H1 (cell line): ENCODE measurements at regions not wholly inside any gene's neighbourhood (a gene's known extent, or its start where the extent isn't known, plus 50 kb on each side); places are given as distances from the start of the nearest gene placed in this dataset.

ENCODE experiments used
- CTCF ChIA-PET: fragments of 300-600 bp; sonication (Branson Sonifier 250); formaldehyde crosslinking; loops from one replicate; lab custom pipeline; 2021; ENCODE audit not compliant: partially characterized antibody; lab: Charles Lee
- POLR2A ChIA-PET: fragments of 300-600 bp; sonication (Branson Sonifier 250); formaldehyde crosslinking; loops from one replicate; lab custom pipeline; 2021; ENCODE audit warnings: inconsistent platforms; ENCODE audit not compliant: partially characterized antibody; lab: Charles Lee
- DNase-seq, 2 experiments: peaks; one replicate each; pipeline versions ENCODE4 v3.0.0 to v3.0.0-alpha.2; 2010 to 2022; ENCODE audit warnings: low spot score in 2 of 2, low read depth in 1 of 2, mixed read lengths in 1 of 2
- FAIRE-seq: peaks from 2 replicates; lab custom pipeline; 2011; peaks lifted over from hg19 to GRCh38; lab: Jason Lieb, UNC
- H2AFZ ChIP-seq: 2 replicates; pipeline ENCODE4 v1.8.1; 2012; ENCODE audit warnings: low read length, inconsistent platforms
- H2AK5ac ChIP-seq: 2 replicates; pipeline ENCODE4 v1.6.1; 2013; ENCODE audit warnings: low read depth, low read length
- H2BK120ac ChIP-seq: replicated peaks from 2 replicates; pipeline ENCODE3; 2013; ENCODE audit warnings: low read depth, low read length, inconsistent platforms
- H2BK12ac ChIP-seq: 2 replicates; pipeline ENCODE4 v1.6.1; 2013; ENCODE audit warnings: low read depth, low read length
- H2BK15ac ChIP-seq: 2 replicates; pipeline ENCODE4 v1.6.1; 2013; ENCODE audit warnings: low read length
- H2BK20ac ChIP-seq: 2 replicates; pipeline ENCODE4 v1.6.1; 2013; ENCODE audit warnings: low read length
- H2BK5ac ChIP-seq: 2 replicates; pipeline ENCODE4 v1.6.1; 2013; ENCODE audit warnings: low read depth, low read length
- H3K14ac ChIP-seq: 2 replicates; pipeline ENCODE4 v1.6.1; 2013; ENCODE audit warnings: inconsistent platforms; ENCODE audit not compliant: insufficient read length
- H3K18ac ChIP-seq: 2 replicates; pipeline ENCODE4 v1.6.1; 2013; ENCODE audit warnings: low read length; ENCODE audit errors: extremely low read depth
- H3K23ac ChIP-seq: 2 replicates; pipeline ENCODE4 v1.6.1; 2013; ENCODE audit warnings: inconsistent platforms; ENCODE audit not compliant: insufficient read length
- H3K23me2 ChIP-seq: 2 replicates; pipeline ENCODE4 v1.6.1; 2013; ENCODE audit warnings: low read depth, low read length
- H3K27ac ChIP-seq: 2 replicates; pipeline ENCODE4 v1.6.1; 2011; ENCODE audit warnings: low read depth, low read length, inconsistent platforms
- H3K27me3 ChIP-seq, 4 experiments: replicated peaks in 1 of 4; 1 replicate in 1 of 4; 2 replicates in 3 of 4; pipeline versions ENCODE4 v1.6.1 to v1.8.1; 2011 to 2013; ENCODE audit warnings: low read length in 3 of 4, mild to moderate bottlenecking in 3 of 4, inconsistent platforms in 2 of 4, mixed read lengths in 2 of 4, moderate library complexity in 1 of 4; ENCODE audit not compliant: control insufficient read depth in 3 of 4, insufficient read depth in 3 of 4; ENCODE audit errors: extremely low read depth in 1 of 4
- H3K36me3 ChIP-seq, 4 experiments: 2 replicates each; pipeline versions ENCODE4 v1.6.1 to v1.8.1; 2011 to 2013; ENCODE audit warnings: mild to moderate bottlenecking in 4 of 4, low read length in 3 of 4, moderate library complexity in 2 of 4, control low read depth in 1 of 4, inconsistent platforms in 1 of 4; ENCODE audit not compliant: insufficient read depth in 4 of 4, control insufficient read depth in 2 of 4
- H3K4ac ChIP-seq: replicated peaks from 2 replicates; pipeline ENCODE3; 2013; ENCODE audit warnings: low read length, low read depth, mixed read lengths, inconsistent platforms; ENCODE audit not compliant: insufficient read length
- H3K4me1 ChIP-seq, 4 experiments: replicated peaks in 1 of 4; 1 replicate in 1 of 4; 2 replicates in 3 of 4; pipeline versions ENCODE4 v1.6.1 to v1.8.1; 2011 to 2013; ENCODE audit warnings: low read length in 3 of 4, inconsistent platforms in 2 of 4, mixed read lengths in 1 of 4; ENCODE audit not compliant: insufficient read depth in 4 of 4, control insufficient read depth in 3 of 4
- H3K4me2 ChIP-seq, 2 experiments: 2 replicates each; pipeline versions ENCODE4 v1.6.1 to v1.8.1; 2011 to 2013; ENCODE audit warnings: low read depth in 2 of 2, low read length in 2 of 2, control low read depth in 1 of 2, inconsistent platforms in 1 of 2, mild to moderate bottlenecking in 1 of 2; ENCODE audit not compliant: insufficient read depth in 1 of 2
- H3K4me3 ChIP-seq, 4 experiments: fragments of 200-600, 300-600 bp in 1 of 4; sonication (generic), shearing (Covaris generic), sonication (Bioruptor Twin) in 1 of 4; 2 replicates each; pipeline versions ENCODE4 v1.5.1 to v1.8.1; 2011 to 2016; ENCODE audit warnings: low read length in 4 of 4, low read depth in 3 of 4, control low read depth in 2 of 4, inconsistent platforms in 2 of 4, mild to moderate bottlenecking in 2 of 4, mixed read lengths in 1 of 4, moderate library complexity in 1 of 4; ENCODE audit not compliant: insufficient read depth in 2 of 4; ENCODE audit errors: extremely low read depth in 1 of 4
- H3K56ac ChIP-seq: replicated peaks from 2 replicates; pipeline ENCODE3; 2013; ENCODE audit warnings: low read depth, mild to moderate bottlenecking, mixed read lengths, low read length, inconsistent platforms; ENCODE audit not compliant: insufficient read length
- H3K79me1 ChIP-seq: 2 replicates; pipeline ENCODE4 v1.6.1; 2013; ENCODE audit warnings: low read depth, low read length, control low read depth
- H3K79me2 ChIP-seq, 2 experiments: 2 replicates each; pipeline versions ENCODE4 v1.6.1 to v1.8.1; 2012 to 2013; ENCODE audit warnings: low read length in 2 of 2, mild to moderate bottlenecking in 2 of 2, inconsistent platforms in 1 of 2; ENCODE audit not compliant: insufficient read depth in 2 of 2, control insufficient read depth in 1 of 2
- H3K9ac ChIP-seq, 4 experiments: replicated peaks in 1 of 4; 1 replicate in 1 of 4; 2 replicates in 3 of 4; pipeline versions ENCODE4 v1.6.1 to v1.8.1; 2011 to 2013; ENCODE audit warnings: low read depth in 3 of 4, low read length in 3 of 4, control low read depth in 2 of 4, mild to moderate bottlenecking in 2 of 4, moderate library complexity in 2 of 4, inconsistent platforms in 1 of 4; ENCODE audit errors: extremely low read depth in 1 of 4
- H3K9me3 ChIP-seq, 2 experiments: 2 replicates each; pipeline versions ENCODE4 v1.6.1 to v1.8.1; 2012 to 2013; ENCODE audit warnings: mild to moderate bottlenecking in 2 of 2, moderate library complexity in 2 of 2, control low read depth in 1 of 2, inconsistent platforms in 1 of 2, low read depth in 1 of 2, low read length in 1 of 2, mixed read lengths in 1 of 2; ENCODE audit not compliant: insufficient read depth in 2 of 2
- H4K20me1 ChIP-seq, 2 experiments: replicated peaks in 1 of 2; 2 replicates each; pipeline versions ENCODE3 to v1.8.1; 2011 to 2013; ENCODE audit warnings: inconsistent platforms in 2 of 2, low read length in 2 of 2, mild to moderate bottlenecking in 1 of 2; ENCODE audit not compliant: insufficient read depth in 2 of 2, control insufficient read depth in 1 of 2
- H4K5ac ChIP-seq: 2 replicates; pipeline ENCODE4 v1.6.1; 2013; ENCODE audit warnings: low read length, low read depth, mixed read lengths, inconsistent platforms; ENCODE audit not compliant: insufficient read length
- H4K8ac ChIP-seq: 2 replicates; pipeline ENCODE4 v1.8.0; 2013; ENCODE audit warnings: mild to moderate bottlenecking, moderate library complexity, low read length, inconsistent platforms; ENCODE audit not compliant: insufficient read depth; ENCODE audit errors: extremely low read depth
- H4K91ac ChIP-seq: replicated peaks from 2 replicates; pipeline ENCODE3; 2013; ENCODE audit warnings: low read length, mixed read lengths, inconsistent platforms; ENCODE audit not compliant: insufficient read length
- ATF3 ChIP-seq: IDR thresholded peaks from 2 replicates; pipeline ENCODE4 v1.6.1; 2011; ENCODE audit warnings: low read depth, mild to moderate bottlenecking, low read length; ENCODE audit not compliant: insufficient read depth
- BACH1 ChIP-seq: IDR thresholded peaks from 2 replicates; pipeline ENCODE4 v1.6.1; 2012; ENCODE audit warnings: low read length, improper control_type of control experiment
- BCL11A ChIP-seq, 2 experiments: IDR thresholded peaks; one replicate each; pipeline ENCODE4 v1.6.1; 2011; ENCODE audit warnings: low read depth in 2 of 2, low read length in 2 of 2, mild to moderate bottlenecking in 2 of 2
- CBX5 ChIP-seq: fragments of 300-800, 300-1000 bp; sonication (generic); IDR thresholded peaks from 2 replicates; pipeline ENCODE4 v1.7.1; 2016; ENCODE audit warnings: antibody characterized with exemption, low read length, low read depth
- CHD2 ChIP-seq: IDR thresholded peaks from 2 replicates; pipeline ENCODE4 v1.6.1; 2012; ENCODE audit warnings: low read length, improper control_type of control experiment
- EP300 ChIP-seq, 2 experiments: IDR thresholded peaks; 1 replicate in 1 of 2; 2 replicates in 1 of 2; pipeline ENCODE4 v1.6.1; 2011 to 2012; ENCODE audit warnings: low read depth in 2 of 2, low read length in 2 of 2, mild to moderate bottlenecking in 2 of 2, borderline replicate concordance in 1 of 2, inconsistent platforms in 1 of 2, moderate library complexity in 1 of 2
- GTF2F1 ChIP-seq: IDR thresholded peaks from 2 replicates; pipeline ENCODE4 v1.6.1; 2012; ENCODE audit warnings: low read depth, low read length, improper control_type of control experiment, borderline replicate concordance
- JUN ChIP-seq: IDR thresholded peaks from 2 replicates; pipeline ENCODE4 v1.6.1; 2011; ENCODE audit warnings: low read depth, mild to moderate bottlenecking, improper control_type of control experiment, low read length
- POU5F1 ChIP-seq: IDR thresholded peaks from 2 replicates; pipeline ENCODE4 v1.6.1; 2011; ENCODE audit warnings: low read depth, mild to moderate bottlenecking, low read length, moderate library complexity
- RAD21 ChIP-seq, 2 experiments: IDR thresholded peaks in 1 of 2; conservative IDR thresholded peaks in 1 of 2; 2 replicates each; pipeline ENCODE4 v1.6.1; 2011; ENCODE audit warnings: low read depth in 2 of 2, low read length in 2 of 2, improper control_type of control experiment in 1 of 2, inconsistent platforms in 1 of 2, mild to moderate bottlenecking in 1 of 2, moderate library complexity in 1 of 2
- SIRT6 ChIP-seq: IDR thresholded peaks from one replicate; pipeline ENCODE4 v1.7.1; 2012; ENCODE audit warnings: low read length, inconsistent platforms
- SIX5 ChIP-seq: IDR thresholded peaks from 2 replicates; pipeline ENCODE4 v1.6.1; 2011; ENCODE audit warnings: mild to moderate bottlenecking, low read depth, low read length
- SP1 ChIP-seq: IDR thresholded peaks from 2 replicates; pipeline ENCODE4 v1.6.1; 2011; ENCODE audit warnings: low read depth, low read length
- SP2 ChIP-seq: IDR thresholded peaks from 2 replicates; pipeline ENCODE4 v1.6.1; 2012; ENCODE audit warnings: mild to moderate bottlenecking, low read length, inconsistent platforms
- SP4 ChIP-seq: IDR thresholded peaks from 2 replicates; pipeline ENCODE4 v1.6.1; 2012; ENCODE audit warnings: low read length, inconsistent platforms
- SRF ChIP-seq: IDR thresholded peaks from 2 replicates; pipeline ENCODE4 v1.6.1; 2011; ENCODE audit warnings: mild to moderate bottlenecking, low read depth, low read length, moderate library complexity
- WGBS, 2 experiments: shearing (Covaris generic) in 1 of 2; methylation state at CpG; one replicate each; pipeline versions ENCODE4 v1.1.6 to v1.1.7; 2013 to 2015; ENCODE audit warnings: low lambda C conversion rate in 2 of 2, mixed read lengths in 2 of 2, inconsistent platforms in 1 of 2, low coverage in 1 of 2, missing lambda C conversion rate in 1 of 2; ENCODE audit not compliant: insufficient replicate concordance in 2 of 2, insufficient coverage in 1 of 2, insufficient read length in 1 of 2; ENCODE audit errors: extremely low coverage in 1 of 2, missing lambda C conversion rate in 1 of 2; 5-methylcytosine and 5-hydroxymethylcytosine counted together

DNA sequence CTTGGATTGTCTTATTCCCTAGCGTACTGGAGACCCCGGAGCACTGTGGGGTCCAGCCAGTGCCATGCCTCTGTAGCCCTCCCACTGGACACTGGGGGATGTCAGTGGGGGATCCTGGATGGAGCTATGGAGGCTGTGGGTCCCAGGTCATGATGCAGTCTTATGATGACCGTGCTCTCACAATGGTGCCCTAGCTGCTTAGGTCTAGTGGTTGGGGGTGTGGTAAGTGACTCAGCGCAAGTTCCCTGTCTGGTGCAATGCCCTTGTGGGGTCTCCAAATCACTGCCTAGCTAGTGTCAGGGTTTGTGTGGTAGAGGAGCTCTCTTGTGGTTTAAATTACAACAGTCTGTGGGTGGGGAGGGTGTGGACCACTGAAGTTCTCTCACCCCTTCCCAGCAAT is 135.4 kb downstream of the CDC5L start:
- Histone ChIP-seq H3K4me1 (no peaks in the 10 kb centered on the region), H4K91ac (no peak overlapping the region), H3K79me2 (no peaks in the 10 kb centered on the region), H3K4ac (no peak overlapping the region), H3K14ac (no peak overlapping the region), H2AK5ac (no peak overlapping the region), H2BK20ac (no peak overlapping the region), H4K20me1 (no peaks in the 10 kb centered on the region), H2BK12ac (no peak overlapping the region), H3K36me3 (no peaks in the 10 kb centered on the region), H2BK15ac (no peak overlapping the region), H3K4me2 (no peak overlapping the region), H3K9me3 (no peaks in the 10 kb centered on the region), H4K8ac (peak overlapping the region; percentile 22; the same call in 1 of the 2 replicates), H3K56ac (no peak overlapping the region), H3K4me3 (no peak overlapping the region), H3K79me1 (no peaks in the 10 kb centered on the region), H3K23ac (no peak overlapping the region), H4K5ac (no peak overlapping the region), H3K23me2 (no peaks in the 10 kb centered on the region), H3K18ac (no peak overlapping the region), H3K9ac (no peak overlapping the region), H3K27ac (no peak overlapping the region), H2BK5ac (no peak overlapping the region), H3K27me3 (no peaks in the 10 kb centered on the region; a peak in 1 of 7 replicates), H2AFZ (no peak overlapping the region), H2BK120ac (no peak overlapping the region)
- POLR2A ChIA-PET = interaction anchor here (1.0 kb wide), 1 partner anchor 10 kb away, joined by 3 read pairs; no protein-coding TSS in a partner anchor
- CTCF ChIA-PET = interaction anchor here (0.7 kb wide), 1 partner anchor 53 kb away, joined by 4 read pairs; no protein-coding TSS in a partner anchor
- FAIRE-seq (no peak), DNase-seq (no peak)
- 94% methylated on average over 4 of the region's 4 CpGs; no CpG with 5 or more reads in 1 of the 2 experiments for WGBS, 2 experiments
- no peak for TF ChIP-seq SP4
- no peak for TF ChIP-seq SP1
- no peak for TF ChIP-seq BACH1
- no peak for TF ChIP-seq ATF3
- no peak for TF ChIP-seq SRF
- TF ChIP-seq SIX5 = no peak
- no peak for TF ChIP-seq EP300 (IDR thresholded peaks at IDR 0.05; ENCODE audit: borderline replicate concordance in 1 of 2, low read depth in 2 of 2, low read length in 2 of 2)
- no peak for TF ChIP-seq CBX5
- no peak for TF ChIP-seq JUN
- no peak for TF ChIP-seq POU5F1
- TF ChIP-seq CHD2 = no peak
- TF ChIP-seq SIRT6 = no peak
- no peak for TF ChIP-seq SP2
- TF ChIP-seq BCL11A (IDR thresholded peaks at IDR 0.05; ENCODE audit: low read depth in 2 of 2, low read length in 2 of 2) = no peak
- no peak for TF ChIP-seq GTF2F1
- TF ChIP-seq RAD21 (IDR thresholded peaks at IDR 0.05 in 1 of 2, conservative IDR thresholded peaks at IDR 0.05 in 1 of 2; ENCODE audit: low read depth in 2 of 2, low read length in 2 of 2) = no peak
